ENCODE measurements at regions not wholly inside any gene's neighbourhood (a gene's known extent, or its start where the extent isn't known, plus 50 kb on each side); places are given as distances from the start of the nearest gene placed in this dataset.
"Not testable (repeated sequence)": the region's sequence is repeated elsewhere in the genome, so short reads cannot be mapped to it uniquely, and the experiment has no call there.

- no peak for DNase-seq
Measured at GRCh38 chr2:182598626-182599025, 117.4 kb upstream of the DNAJC10 start.

- DNase-seq = no peak
Measured at GRCh38 chr2:182605166-182605565, 110.9 kb upstream of the DNAJC10 start.

GRCh38 chr2:182606728-182607681 is 109.1 kb upstream of the DNAJC10 start:
- DNase-seq = no peak

- no peak for DNase-seq
Measured at GRCh38 chr2:182608181-182608845, 107.7 kb upstream of the DNAJC10 start.

- not testable (repeated sequence) for DNase-seq
Measured at GRCh38 chr2:182609005-182609404, 107.1 kb upstream of the DNAJC10 start.

GRCh38 chr2:182610231-182610630 is 105.8 kb upstream of the DNAJC10 start:
- DNase-seq = no peak

- DNase-seq = no peak
Measured at GRCh38 chr2:182611009-182611408, 105.0 kb upstream of the DNAJC10 start.

- no peak for DNase-seq
Measured at GRCh38 chr2:182615036-182615435, 101.0 kb upstream of the DNAJC10 start.

- DNase-seq = no peak
Measured at GRCh38 chr2:182616471-182617393, 99.3 kb upstream of the DNAJC10 start.

GRCh38 chr2:182618672-182619079 is 97.4 kb upstream of the DNAJC10 start:
- no peak for DNase-seq

- DNase-seq = no peak
Measured at GRCh38 chr2:182619276-182619675, 96.8 kb upstream of the DNAJC10 start.

- no peak for DNase-seq
Measured at GRCh38 chr2:182621191-182621590, 94.9 kb upstream of the DNAJC10 start.

- no peak for DNase-seq
Measured at GRCh38 chr2:182621810-182622209, 94.2 kb upstream of the DNAJC10 start.

- DNase-seq = no peak
Measured at GRCh38 chr2:182622231-182622630, 93.8 kb upstream of the DNAJC10 start.

- peak; percentile 75 for DNase-seq
Measured at GRCh38 chr2:182625814-182626213, 90.2 kb upstream of the DNAJC10 start.

GRCh38 chr2:182628916-182629315 is 87.1 kb upstream of the DNAJC10 start:
- DNase-seq = peak; percentile 46

- no peak for DNase-seq
Measured at GRCh38 chr2:182630207-182630606, 85.8 kb upstream of the DNAJC10 start.

GRCh38 chr2:182631299-182631698 is 84.8 kb upstream of the DNAJC10 start:
- DNase-seq = no peak

GRCh38 chr2:182634386-182634785 is 81.7 kb upstream of the DNAJC10 start:
- DNase-seq = no peak

GRCh38 chr2:182636699-182637098 is 79.4 kb upstream of the DNAJC10 start:
- no peak for DNase-seq

- no peak for DNase-seq
Measured at GRCh38 chr2:182638667-182639066, 77.4 kb upstream of the DNAJC10 start.

GRCh38 chr2:182639971-182640370 is 76.1 kb upstream of the DNAJC10 start:
- no peak for DNase-seq

GRCh38 chr2:182642328-182642727 is 73.7 kb upstream of the DNAJC10 start:
- no peak for DNase-seq

Measured in NCI-H2171 (cell line).